Stimulated activated CD4-positive, alpha-beta T cell treated with anti-CD3 and anti-CD28 coated beads, Interleukin-4, amount 100 ng/mL, for 24 hours (primary cell): ENCODE measurements at regions not wholly inside any gene's neighbourhood (a gene's known extent, or its start where the extent isn't known, plus 50 kb on each side); places are given as distances from the start of the nearest gene placed in this dataset.
"Not testable (repeated sequence)": the region's sequence is repeated elsewhere in the genome, so short reads cannot be mapped to it uniquely, and the experiment has no call there.

Experiments used
- DNase-seq: peaks from one replicate; pipeline ENCODE4 v3.0.0-alpha.2; 2020

GRCh38 chr3:140883428-140884040 is 58.1 kb upstream of the SLC25A36 start:
- DNase-seq, result no peak

- not testable (repeated sequence) for DNase-seq
Observed at GRCh38 chr3:140885697-140886096, 55.9 kb upstream of the SLC25A36 start.
